ENCODE measurements at regions not wholly inside any gene's neighbourhood (a gene's known extent, or its start where the extent isn't known, plus 50 kb on each side); places are given as distances from the start of the nearest gene placed in this dataset.

DNA sequence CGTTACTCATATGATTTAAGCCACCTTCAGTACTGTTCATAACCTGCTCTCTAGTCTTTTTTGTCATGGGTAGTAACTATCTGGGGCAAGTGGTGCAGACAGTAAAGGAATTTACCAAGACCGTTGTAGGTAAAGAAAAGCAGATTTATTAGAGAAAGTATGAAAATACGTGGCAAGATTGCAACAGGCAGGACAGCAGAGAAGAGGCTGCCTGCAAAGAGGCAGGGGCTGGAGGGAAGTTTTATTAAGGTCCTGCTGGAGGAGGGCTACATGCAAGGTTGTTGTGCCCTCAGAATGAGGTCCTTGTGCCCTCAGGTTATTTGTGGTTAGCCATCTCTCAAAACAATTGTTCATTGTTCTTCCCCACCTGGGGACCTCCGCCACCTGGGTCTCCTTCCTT is 444.3 kb downstream of the BCKDHB start:
- no peak for DNase-seq (ENCODE audit: low read depth in 1 of 2, low spot score in 2 of 2)
- H2BK120ac ChIP-seq (replicated peaks; ENCODE audit: low read depth, low read length) = no peak overlapping the region
- no peak overlapping the region for H2BK15ac ChIP-seq (ENCODE audit: low read length)
- no peak overlapping the region for H4K91ac ChIP-seq (replicated peaks; ENCODE audit: insufficient read length, low read length)
- H3K4me3 ChIP-seq (ENCODE audit: extremely low read depth in 1 of 4, insufficient read depth in 2 of 4, low read depth in 3 of 4, low read length in 4 of 4) = no peak overlapping the region
- no peaks in the 10 kb centered on the region for H3K4me1 ChIP-seq (replicated peaks in 1 of 4; ENCODE audit: control insufficient read depth in 3 of 4, insufficient read depth in 4 of 4, low read length in 3 of 4)
- no peaks in the 10 kb centered on the region for H3K79me1 ChIP-seq (ENCODE audit: low read depth, low read length)
- peaks cover 10 to 11% of the 10 kb centered on the region in 2 experiments; a peak in 3 of 4 replicates for H3K9me3 ChIP-seq (ENCODE audit: insufficient read depth in 2 of 2, low read depth in 1 of 2, low read length in 1 of 2)
- no peaks in the 10 kb centered on the region for H3K79me2 ChIP-seq (ENCODE audit: control insufficient read depth in 1 of 2, insufficient read depth in 2 of 2, low read length in 2 of 2)
- no peak overlapping the region for H2BK20ac ChIP-seq (ENCODE audit: low read length)
- ChIA-PET CTCF (ENCODE audit: partially characterized antibody) (no interaction called here), POLR2A (ENCODE audit: partially characterized antibody) (no interaction called here)
- no peak overlapping the region for H3K4ac ChIP-seq (replicated peaks; ENCODE audit: insufficient read length, low read depth, low read length)
- no peak for FAIRE-seq
- no peak overlapping the region for H3K4me2 ChIP-seq (ENCODE audit: insufficient read depth in 1 of 2, low read depth in 2 of 2, low read length in 2 of 2)
- H3K18ac ChIP-seq (ENCODE audit: extremely low read depth, low read length) = no peak overlapping the region
- no peak overlapping the region for H3K56ac ChIP-seq (replicated peaks; ENCODE audit: insufficient read length, low read depth, low read length)
- H2AFZ ChIP-seq (ENCODE audit: low read length) = no peak overlapping the region
- H3K14ac ChIP-seq (ENCODE audit: insufficient read length) = no peak overlapping the region
- H3K9ac ChIP-seq (replicated peaks in 1 of 4; ENCODE audit: extremely low read depth in 1 of 4, low read depth in 3 of 4, low read length in 3 of 4) = no peak overlapping the region
- no peak overlapping the region for H2BK5ac ChIP-seq (ENCODE audit: low read depth, low read length)
- no peak overlapping the region for H4K5ac ChIP-seq (ENCODE audit: insufficient read length, low read depth, low read length)
- no peak overlapping the region for H4K8ac ChIP-seq (ENCODE audit: extremely low read depth, insufficient read depth, low read length)
- H3K36me3 ChIP-seq (ENCODE audit: control insufficient read depth in 2 of 4, insufficient read depth in 4 of 4, low read length in 3 of 4) = no peaks in the 10 kb centered on the region; a peak in 1 of 8 replicates
- no peak overlapping the region for H3K23ac ChIP-seq (ENCODE audit: insufficient read length)
- H3K27me3 ChIP-seq (replicated peaks in 1 of 4; ENCODE audit: control insufficient read depth in 3 of 4, extremely low read depth in 1 of 4, insufficient read depth in 3 of 4, low read length in 3 of 4) = no peaks in the 10 kb centered on the region
- WGBS, 2 experiments (ENCODE audit: extremely low coverage in 1 of 2, insufficient coverage in 1 of 2, insufficient read length in 1 of 2, insufficient replicate concordance in 2 of 2, low coverage in 1 of 2, low lambda C conversion rate in 2 of 2, missing lambda C conversion rate in 1 of 2) = 92% methylated on average over 4 of the region's 4 CpGs; no CpG with 5 or more reads in 1 of the 2 experiments
- no peak overlapping the region for H2BK12ac ChIP-seq (ENCODE audit: low read depth, low read length)
- no peak overlapping the region for H2AK5ac ChIP-seq (ENCODE audit: low read depth, low read length)
- H4K20me1 ChIP-seq (replicated peaks in 1 of 2; ENCODE audit: control insufficient read depth in 1 of 2, insufficient read depth in 2 of 2, low read length in 2 of 2) = no peaks in the 10 kb centered on the region
- H3K27ac ChIP-seq (ENCODE audit: low read depth, low read length) = no peak overlapping the region
- no peaks in the 10 kb centered on the region for H3K23me2 ChIP-seq (ENCODE audit: low read depth, low read length)
- TF ChIP-seq, protein P1, sequence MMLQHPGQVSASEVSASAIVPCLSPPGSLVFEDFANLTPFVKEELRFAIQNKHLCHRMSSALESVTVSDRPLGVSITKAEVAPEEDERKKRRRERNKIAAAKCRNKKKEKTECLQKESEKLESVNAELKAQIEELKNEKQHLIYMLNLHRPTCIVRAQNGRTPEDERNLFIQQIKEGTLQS (IDR thresholded peaks at IDR 0.05; ENCODE audit: insufficient read depth, low read depth, low read length) = no peak
- TF ChIP-seq, protein P2, sequence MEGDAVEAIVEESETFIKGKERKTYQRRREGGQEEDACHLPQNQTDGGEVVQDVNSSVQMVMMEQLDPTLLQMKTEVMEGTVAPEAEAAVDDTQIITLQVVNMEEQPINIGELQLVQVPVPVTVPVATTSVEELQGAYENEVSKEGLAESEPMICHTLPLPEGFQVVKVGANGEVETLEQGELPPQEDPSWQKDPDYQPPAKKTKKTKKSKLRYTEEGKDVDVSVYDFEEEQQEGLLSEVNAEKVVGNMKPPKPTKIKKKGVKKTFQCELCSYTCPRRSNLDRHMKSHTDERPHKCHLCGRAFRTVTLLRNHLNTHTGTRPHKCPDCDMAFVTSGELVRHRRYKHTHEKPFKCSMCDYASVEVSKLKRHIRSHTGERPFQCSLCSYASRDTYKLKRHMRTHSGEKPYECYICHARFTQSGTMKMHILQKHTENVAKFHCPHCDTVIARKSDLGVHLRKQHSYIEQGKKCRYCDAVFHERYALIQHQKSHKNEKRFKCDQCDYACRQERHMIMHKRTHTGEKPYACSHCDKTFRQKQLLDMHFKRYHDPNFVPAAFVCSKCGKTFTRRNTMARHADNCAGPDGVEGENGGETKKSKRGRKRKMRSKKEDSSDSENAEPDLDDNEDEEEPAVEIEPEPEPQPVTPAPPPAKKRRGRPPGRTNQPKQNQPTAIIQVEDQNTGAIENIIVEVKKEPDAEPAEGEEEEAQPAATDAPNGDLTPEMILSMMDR (IDR thresholded peaks at IDR 0.05; ENCODE audit: control extremely low read depth in 1 of 3, insufficient read depth in 1 of 3, low read depth in 1 of 3, low read length in 3 of 3) = no peak
- no peak for TF ChIP-seq SP4 (IDR thresholded peaks at IDR 0.05; ENCODE audit: low read length)
- TF ChIP-seq YY1 (IDR thresholded peaks at IDR 0.05; ENCODE audit: low read depth, low read length) = no peak
- no peak for TF ChIP-seq HDAC2 (IDR thresholded peaks at IDR 0.05; ENCODE audit: borderline replicate concordance in 1 of 2, low read depth in 2 of 2, low read length in 2 of 2)
- TF ChIP-seq SIRT6 (IDR thresholded peaks at IDR 0.05; ENCODE audit: low read length) = no peak
- TF ChIP-seq TBP (IDR thresholded peaks at IDR 0.05; ENCODE audit: low read depth, low read length) = no peak
- TF ChIP-seq RFX5 (IDR thresholded peaks at IDR 0.05; ENCODE audit: borderline replicate concordance, low read depth, low read length) = no peak
- TF ChIP-seq, protein P3, sequence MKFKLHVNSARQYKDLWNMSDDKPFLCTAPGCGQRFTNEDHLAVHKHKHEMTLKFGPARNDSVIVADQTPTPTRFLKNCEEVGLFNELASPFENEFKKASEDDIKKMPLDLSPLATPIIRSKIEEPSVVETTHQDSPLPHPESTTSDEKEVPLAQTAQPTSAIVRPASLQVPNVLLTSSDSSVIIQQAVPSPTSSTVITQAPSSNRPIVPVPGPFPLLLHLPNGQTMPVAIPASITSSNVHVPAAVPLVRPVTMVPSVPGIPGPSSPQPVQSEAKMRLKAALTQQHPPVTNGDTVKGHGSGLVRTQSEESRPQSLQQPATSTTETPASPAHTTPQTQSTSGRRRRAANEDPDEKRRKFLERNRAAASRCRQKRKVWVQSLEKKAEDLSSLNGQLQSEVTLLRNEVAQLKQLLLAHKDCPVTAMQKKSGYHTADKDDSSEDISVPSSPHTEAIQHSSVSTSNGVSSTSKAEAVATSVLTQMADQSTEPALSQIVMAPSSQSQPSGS (IDR thresholded peaks at IDR 0.05; ENCODE audit: low read length) = no peak
- no peak for TF ChIP-seq SAP30 (IDR thresholded peaks at IDR 0.05; ENCODE audit: insufficient read depth, insufficient replicate concordance, low read length)

Measured in H1 (cell line).